Globus pallidus (tissue), 1 donor: ENCODE measurements at regions not wholly inside any gene's neighbourhood (a gene's known extent, or its start where the extent isn't known, plus 50 kb on each side); places are given as distances from the start of the nearest gene placed in this dataset.

Source experiments
- DNase-seq: peaks from one replicate; pipeline ENCODE4 v3.0.0-alpha.2; 2015; ENCODE audit warnings: low spot score

DNA sequence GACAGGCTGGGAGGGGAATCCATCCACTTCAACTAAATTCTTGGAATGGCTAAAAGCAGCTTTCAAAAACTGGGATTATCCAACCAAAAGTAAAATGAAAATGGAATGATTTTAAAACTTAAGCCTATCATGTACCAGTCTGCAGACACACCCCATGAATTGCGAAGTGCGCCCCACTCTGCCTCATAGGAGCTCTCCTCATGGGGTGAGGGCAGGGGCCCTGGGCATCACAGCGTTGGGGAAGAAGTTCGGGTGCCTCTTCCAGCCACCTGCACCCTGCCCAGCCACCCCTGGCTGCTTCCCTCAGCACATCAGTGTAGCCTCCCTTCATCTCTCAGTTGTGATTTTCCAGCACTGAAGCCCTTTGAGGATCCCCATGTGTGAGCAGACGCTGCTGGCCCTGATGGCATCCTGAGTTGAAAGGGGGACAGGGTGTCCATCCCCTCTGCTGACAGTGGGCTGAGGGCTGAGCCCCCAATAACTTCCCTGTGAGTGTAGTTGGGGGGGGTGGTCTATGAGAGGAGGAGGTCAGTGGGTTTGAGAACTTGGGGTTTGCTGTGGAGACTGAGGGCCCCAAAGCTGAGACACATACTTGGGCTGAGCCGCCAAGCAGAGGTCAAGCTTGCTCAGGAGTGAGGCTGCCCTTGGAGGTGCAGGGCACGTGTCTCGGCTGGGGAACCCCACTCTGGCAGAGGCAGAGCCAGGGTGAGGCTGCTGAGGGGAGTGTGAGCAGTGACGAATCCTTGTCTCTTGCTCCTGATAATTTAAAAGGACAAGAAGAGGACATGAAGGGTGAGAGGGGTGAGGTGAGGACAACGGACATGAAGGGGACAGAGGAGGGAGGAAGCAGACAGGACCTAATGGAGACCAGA is 542.1 kb downstream of the TCERG1L start:
- DNase-seq: no peak

DNA sequence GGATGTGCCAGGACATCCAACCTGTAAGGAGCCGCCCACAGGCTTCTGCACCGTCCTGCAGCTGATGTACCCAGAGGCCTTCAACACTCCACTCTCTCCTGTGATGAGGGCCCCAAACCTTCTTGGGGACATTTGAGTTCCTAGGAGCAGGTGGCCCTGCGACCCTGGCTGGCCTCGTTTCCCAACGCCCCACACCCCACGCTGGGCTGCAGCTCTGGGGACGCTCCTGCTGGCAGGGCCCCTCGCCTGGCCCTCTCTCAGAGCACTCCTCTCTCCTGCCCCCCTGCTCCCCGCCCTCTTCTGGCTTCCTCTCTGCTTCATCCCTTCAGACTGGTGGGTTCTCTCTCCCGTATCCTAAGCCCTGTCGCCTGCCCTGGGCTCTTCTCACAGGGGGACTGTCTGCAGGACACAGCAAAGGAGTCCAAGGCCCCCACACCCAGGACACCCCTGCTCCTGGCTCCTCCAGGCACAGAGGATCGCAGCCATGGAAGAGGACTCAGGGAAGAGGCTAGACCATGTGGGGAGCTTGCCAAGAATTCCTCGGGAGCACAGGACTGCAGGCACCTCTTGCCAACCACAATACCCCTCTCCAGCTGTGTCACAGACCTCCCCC is 541.4 kb downstream of the TCERG1L start:
- no peak for DNase-seq

DNA sequence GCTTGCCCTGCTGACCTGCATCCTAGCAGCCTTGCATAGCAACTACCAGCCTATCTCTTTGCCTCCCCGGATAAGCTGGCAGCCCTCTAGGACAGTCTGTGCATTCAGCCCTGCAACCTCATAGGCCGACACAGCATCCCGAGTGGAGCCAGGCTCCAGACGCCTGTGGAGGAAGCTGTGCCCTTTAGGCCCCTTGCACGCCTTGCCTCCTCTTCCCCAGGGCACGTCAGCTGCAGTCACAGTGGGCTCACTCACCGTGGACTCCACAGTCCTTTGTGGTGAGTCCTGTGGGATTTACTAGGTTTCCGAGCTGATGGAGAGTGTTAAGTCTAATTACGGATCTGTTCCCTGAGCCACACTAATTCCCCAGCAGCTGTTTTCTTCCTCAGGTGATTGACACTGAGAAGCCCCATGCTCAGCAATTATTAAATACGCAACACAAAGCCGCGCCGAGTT is 540.0 kb downstream of the TCERG1L start:
- no peak for DNase-seq

DNA sequence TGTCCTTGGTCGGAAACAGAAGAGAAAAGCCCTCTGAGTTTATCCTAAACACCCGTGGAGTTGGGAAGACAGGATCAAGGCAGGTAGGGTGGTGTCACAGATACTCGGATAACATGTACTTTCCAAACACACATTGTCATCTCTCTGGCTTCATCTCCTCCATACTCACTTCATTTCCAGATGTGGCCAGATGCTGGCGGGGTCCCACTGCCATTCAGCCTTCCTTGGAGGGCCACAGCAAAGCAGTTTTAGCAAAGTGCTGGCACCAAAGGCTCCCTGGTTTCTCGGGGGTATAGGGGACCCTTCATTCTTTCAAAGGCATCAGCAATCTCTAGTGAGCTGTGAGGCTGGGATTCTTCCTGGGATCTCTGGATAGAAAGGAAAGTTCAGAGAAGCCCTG is 539.5 kb downstream of the TCERG1L start:
- DNase-seq: no peak

DNA sequence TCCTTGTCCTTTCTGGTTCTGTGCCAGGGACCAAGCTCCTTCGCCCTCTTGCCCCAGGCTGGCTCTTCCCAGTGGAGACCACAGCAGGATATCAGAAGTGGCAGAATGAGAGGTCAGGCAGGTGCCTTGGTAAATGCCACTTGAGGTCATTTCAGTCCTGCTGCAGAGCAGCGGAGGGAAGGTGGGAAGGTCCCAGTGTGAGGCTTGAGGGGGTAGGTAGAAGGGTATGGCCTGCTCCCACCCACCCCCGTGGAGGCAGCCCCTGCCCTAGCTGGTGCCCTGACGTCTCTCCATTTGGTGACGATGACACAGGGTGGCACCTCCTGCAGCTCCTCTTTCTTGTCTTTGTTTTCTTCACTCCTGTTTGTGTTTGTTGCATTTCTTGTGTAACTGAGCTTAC is 538.8 kb downstream of the TCERG1L start:
- no peak for DNase-seq

DNA sequence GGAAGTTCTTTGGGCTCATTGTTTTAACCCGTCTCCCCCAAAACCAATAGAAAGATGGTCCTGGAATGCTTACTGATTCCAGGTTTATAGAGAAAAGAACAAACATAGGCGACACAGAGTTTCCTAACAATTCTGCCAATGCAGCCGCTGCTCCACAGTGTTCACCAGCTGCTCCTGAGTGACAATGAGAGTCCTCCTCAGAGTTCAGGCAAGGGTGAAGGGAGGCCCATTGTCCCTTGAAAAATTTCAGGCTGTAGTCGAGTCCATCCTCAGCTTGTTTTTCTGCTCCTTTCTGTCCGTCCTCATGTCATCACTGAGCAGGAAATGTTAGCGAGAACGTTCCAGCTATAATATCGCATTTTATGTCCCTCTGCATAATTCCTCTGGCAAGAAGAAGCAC is 537.6 kb downstream of the TCERG1L start:
- DNase-seq: no peak

DNA sequence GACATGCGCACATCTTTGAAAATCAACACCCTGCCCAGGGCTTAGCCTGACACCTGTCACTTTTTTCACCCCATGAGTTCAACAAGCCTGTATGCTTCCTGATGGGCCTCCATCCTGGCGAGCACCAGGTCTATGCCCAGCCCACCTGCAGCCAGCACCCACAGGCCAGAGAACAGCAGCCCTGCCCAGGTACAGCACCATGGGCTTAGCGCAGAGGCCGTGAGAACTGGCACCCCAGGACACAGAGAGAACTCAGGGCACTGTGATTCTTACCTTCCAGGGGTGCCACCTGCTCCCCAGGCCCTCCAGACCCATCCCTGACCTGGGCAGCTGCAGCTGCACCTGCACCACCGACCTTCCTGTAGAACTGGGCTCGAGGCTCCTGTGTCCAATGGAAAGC is 536.6 kb downstream of the TCERG1L start:
- no peak for DNase-seq

DNA sequence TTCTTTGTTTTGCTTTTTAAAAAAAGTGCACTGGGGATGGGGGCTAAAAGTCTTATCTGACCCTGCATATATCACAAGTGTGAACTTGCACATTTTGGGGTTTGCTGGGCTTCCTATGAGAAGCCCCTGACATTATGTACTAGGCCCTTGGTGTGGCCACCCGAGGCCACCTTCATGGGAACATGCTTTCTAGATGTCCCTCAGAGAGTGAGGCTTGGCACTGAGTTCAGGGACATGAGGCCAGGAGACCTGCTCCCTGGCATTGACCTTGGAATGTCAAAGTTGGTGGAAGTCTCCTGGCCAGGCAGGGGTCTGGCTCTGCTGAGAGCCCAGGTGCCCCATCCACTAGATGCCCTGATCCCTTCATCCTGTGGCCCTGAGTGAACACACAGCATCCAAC is 536.2 kb downstream of the TCERG1L start:
- no peak for DNase-seq

DNA sequence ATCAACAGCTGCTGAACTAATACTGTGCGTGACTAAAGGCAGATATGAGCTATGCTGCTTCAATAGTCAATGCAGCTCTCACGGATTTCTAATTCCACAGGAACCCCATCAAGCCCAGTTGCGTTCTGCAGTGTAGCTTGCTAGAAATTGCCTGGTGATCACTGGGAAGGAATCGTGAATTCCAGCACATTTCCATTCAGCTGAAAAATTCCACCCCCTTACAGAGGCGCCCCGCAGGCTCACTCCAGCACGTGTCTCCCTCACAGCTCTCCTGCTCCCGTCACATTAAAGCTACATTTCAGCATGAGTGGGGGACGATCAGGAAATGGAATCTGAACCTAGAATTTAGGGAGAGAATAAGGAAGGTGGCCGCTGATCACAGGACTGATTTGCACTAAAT is 534.8 kb downstream of the TCERG1L start:
- DNase-seq: no peak

DNA sequence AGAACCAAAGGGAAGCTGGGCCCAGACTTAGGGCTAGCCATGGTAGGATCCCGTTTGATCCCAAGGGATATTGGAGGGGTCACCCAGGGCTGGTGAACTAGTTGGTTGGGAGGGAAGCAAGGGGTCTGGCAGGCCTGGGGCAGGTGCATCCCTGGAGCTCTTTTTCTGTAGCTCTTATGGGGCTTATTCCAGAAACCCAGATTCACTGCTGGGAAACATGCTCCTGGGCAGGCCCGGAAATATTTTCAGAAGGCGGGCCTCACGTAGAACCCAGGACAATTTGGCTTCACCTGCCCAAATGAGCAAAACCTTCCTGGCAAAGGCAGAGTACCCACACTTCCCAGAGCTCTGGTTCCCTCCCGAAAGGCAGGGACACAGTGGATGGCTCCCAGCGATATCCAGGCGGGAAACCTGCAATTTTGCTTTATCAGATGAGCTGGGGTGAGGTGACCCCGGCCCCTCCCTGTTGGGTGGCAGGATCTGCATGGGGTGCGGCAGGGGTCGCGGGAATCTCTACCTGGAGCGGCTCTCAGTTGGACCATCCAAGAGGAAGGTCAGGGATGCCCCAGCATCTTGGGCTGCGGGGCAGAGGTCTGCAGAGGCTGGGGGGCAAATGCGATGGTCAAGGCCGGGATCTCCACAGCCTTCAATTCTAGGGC is 533.9 kb downstream of the TCERG1L start:
- DNase-seq: no peak

DNA sequence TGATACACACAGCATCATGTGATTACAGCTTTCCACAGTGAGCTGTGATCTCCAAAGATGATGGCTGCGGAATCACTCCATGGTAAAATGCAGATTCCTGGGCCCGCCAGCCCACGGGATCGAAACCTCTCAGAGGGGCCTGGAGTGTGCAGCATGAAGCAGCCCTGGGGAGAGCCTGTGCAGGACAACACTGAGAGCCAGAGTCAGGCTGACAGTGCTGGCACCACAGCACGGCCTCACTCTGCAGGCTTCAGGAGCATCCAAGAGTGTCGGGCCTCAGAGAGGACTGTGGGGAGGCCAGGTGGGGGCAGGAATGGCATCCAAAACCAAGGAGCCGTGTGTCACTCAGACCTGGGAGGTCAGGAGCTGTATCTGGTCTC is 533.4 kb downstream of the TCERG1L start:
- DNase-seq: no peak

DNA sequence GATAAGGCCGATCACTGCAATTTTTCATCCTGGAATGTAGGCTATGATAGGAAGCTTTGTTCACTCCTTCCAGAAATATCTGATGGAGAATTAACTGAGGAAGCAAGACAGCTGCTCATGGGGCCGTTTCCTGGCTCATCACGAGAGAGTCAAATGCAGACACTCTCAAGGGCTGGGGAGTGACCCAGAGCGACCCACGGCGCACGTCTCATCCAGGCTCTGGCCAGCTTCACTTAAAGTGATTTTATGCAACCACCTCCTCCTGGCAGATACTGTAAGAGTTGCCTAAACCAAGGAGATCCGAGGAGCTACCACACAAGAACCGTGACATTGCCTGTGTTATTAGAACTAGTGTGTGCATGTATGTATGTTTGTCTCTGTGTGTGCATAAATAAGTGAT is 530.8 kb downstream of the TCERG1L start:
- no peak for DNase-seq

DNA sequence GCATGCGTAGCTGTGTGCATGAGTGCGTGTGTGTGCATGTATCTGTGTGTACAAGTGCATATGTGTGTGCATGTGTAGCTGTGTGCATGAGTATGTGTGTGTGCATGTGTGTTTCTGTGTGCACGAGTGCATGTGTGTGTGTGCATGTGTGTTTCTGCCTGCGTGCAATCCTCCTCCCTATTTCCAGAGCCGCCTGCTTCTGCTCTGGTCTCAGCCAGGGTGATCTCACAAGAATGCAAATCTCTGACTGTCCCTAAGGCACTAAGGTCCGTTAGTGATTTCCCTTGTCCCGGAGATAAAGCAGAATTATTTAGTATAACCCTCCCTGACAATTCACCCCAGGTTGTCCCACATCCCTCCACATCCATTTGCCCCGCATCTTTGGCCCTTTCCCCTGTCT is 530.3 kb downstream of the TCERG1L start:
- DNase-seq: no peak

DNA sequence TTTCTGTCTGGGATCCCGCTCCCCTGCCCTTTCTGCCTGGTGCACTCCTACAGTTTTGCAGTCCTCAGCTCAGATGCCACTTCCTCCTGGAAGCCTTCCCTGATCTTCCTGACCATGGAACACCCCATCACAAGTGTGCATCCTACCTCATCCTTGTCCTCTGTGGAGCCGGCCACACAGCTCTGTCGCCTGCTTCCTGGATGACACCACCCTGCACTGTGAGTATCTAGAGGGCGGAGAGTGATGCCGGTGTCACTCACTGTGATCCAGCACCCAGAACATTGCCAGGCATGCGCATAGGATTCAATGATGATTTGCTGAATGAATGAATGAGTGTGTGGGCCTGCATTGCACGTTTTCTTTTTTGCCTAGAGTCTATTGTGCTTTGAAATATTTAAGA is 529.9 kb downstream of the TCERG1L start:
- no peak for DNase-seq

DNA sequence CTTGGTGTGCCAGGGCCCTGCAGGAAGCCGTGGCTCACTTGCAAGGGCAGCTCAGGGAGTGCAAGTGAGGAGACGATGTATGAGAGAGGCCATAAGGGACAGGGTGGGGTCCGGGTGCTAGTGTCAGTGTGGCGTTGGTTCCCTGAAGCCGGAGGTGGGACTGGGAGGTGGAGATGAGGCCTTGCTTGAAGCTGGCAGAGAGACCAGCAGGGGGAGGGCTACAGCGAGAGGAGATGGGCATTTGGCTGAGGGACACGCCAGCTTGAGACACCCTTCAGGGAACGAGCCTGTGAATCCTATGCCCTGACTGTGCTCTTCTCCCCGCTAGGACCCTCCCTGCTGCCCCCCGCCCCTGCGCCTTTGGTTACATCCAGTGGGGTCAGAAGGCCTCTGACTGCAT is 529.1 kb downstream of the TCERG1L start:
- DNase-seq: no peak

DNA sequence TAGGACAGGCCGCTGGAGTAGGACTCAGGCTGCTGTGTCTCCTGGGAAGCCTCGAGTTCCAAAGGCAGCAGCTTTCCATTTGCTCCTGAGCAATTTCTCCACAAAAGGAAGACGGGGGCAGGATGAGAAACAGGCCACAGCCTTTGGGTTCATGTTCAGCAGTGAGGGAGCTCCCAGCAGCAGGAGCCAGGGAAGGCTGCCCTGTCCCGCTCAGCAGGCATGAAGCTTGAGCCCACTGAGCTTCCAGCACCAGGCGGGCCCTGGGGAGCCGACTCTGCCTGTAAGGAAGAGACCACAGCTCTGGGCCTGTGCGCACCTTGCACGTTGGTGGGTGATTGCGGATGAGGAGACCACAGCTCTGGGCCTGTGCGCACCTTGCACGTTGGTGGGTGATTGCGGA is 527.2 kb downstream of the TCERG1L start:
- DNase-seq: no peak

DNA sequence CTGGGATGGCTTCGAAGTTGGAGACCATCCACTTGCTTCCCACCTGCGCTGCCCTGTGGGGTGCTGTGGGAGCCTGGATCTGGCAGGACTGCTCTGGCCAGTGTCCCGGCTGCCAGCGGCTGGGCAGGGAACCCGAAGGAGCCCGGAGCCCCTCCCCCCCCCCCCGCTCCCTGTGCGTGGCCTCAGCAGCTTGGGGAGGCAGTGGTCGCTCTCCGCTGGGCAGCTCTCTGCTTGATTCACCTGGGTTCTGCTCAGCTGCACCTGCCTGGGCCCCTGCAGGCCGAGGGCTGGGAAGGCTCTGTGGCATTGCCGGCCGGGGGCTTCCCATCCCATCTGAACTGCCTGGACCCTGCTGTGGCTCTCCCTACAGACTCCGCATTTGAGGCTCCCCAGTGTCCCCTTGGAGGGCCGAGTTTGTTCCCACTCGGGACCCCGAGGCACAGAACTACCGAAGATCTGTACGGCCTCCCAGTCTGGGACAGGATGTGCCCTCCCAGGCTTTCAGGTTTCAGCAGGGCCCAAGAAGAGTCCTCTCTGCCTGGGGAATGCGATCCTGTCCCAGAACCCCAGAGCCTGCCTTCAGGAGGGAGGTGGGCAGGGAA is 525.1 kb downstream of the TCERG1L start:
- no peak for DNase-seq

DNA sequence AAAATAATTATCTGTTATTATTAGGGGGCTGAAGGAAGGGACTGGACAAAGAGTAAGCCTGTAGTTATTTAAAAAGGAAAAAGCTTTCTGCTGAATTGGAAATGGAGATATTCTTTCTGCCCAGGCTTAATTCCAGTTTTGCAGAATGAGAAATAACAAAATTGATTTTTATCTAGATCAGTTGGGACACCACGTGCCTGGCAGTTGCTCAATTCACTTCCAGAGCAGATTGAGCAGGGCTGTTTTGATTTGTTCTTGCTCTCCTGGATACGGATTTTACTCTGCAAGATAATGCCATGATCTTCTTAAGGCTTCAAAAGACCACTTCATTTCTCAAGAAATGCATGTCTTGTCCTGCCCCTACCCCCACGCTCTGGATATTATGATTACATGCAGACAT is 524.3 kb downstream of the TCERG1L start:
- no peak for DNase-seq

DNA sequence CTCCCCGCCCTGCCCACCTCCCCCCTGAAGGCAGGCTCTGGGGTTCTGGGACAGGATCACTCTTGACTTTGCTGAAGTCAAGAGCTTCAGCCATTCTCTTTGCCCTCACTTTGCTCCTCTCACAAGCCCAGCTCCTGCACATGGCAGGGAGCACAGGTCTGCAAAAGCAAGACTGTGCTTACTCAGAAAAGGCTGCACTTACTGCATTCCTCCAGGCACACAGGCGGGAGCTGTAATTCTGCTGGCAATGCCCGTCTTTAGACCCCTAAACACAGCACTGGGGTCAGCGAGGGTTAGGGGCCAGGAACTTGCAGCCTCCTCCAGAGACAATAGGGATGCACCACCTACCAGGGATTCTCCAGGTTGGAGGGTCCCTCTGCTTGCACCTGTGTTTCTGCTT is 523.7 kb downstream of the TCERG1L start:
- DNase-seq: no peak

DNA sequence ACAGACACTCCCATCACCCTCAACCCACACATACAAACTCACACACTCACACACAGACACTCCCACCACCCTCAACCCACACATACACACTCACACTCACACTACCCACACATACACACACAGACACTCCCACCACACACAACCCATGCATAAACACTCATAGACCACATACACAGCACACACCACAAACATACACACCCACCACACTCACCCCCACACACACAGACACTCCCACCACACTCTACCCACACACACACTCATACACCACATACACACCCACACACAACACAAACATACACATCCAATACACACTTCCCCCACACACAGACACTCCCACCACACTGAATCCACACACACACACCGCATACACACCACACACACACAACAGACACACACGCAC is 521.2 kb downstream of the TCERG1L start:
- no peak for DNase-seq

DNA sequence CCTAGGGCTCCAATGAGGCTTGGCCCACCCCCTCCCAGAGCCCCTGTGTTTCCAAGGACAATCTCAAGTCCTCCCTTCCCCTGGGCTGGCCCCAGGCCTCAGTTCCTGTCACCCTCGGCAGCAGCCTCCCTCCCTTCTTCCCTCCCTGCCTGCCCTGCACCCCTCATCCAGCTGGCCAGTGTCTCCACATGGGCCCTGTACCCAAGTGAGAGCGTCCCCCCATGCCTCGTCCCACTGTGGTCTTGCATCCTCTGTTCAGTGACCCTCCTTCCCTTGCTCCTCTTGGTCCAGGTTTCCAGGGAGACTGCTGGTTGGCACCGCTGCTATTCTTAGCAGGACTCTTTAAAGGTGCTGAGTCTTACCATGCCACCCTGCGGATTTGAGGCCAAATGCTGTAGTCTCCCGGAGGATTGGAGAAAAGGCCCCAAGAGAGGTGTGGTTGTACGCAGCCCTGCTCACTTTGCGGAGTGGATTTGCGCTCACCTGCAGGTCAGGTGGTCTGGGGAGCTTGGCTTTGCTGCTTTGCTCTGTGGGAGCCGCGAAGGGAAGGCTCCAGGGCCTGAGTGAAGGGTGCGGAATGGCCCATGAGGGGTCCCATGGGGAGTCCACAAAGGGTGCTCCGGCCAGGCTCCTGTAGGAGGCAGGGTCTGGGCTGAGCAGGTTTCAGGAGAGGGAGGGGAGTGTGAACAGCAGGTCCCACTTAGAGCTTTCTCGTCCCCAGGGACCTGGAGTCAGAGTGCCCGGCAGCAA is 519.2 kb downstream of the TCERG1L start:
- no peak for DNase-seq

DNA sequence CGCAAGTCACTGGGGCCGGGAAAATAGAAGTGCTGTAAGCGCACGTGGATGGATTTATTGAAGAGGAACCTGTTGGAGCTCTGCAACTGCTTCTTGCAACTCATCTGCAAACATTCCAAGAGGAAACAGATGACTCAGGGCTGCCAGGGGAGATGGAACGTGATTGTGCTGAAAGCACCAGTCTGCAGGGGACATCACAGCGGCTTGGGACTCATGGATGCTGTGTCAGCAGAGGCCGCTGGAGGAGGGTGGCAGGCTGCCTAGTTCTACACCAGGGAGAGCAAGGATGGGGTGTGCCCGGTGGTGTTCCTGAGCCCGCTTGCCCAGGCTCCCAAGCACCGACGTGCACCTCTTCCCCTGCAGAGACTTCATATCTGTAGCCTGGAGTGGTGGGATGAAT is 515.7 kb downstream of the TCERG1L start:
- no peak for DNase-seq
